GM20000 (cell line): ENCODE measurements at regions not wholly inside any gene's neighbourhood (a gene's known extent, or its start where the extent isn't known, plus 50 kb on each side); places are given as distances from the start of the nearest gene placed in this dataset.

Experiments
- DNase-seq: peaks from one replicate; pipeline ENCODE4 v3.0.0; 2012; ENCODE audit warnings: low spot score
- CTCF ChIP-seq: IDR thresholded peaks from 2 replicates; pipeline ENCODE4 v1.5.1; 2012; ENCODE audit warnings: mild to moderate bottlenecking, control low read depth; ENCODE audit errors: extremely low read depth, missing control alignments

- DNase-seq: no peak
- TF ChIP-seq CTCF: no peak
Observed at GRCh38 chr1:29893806-29894205, 657.5 kb downstream of the PTPRU start.

GRCh38 chr1:29893046-29893723, 656.9 kb downstream of the PTPRU start:
- no peak for DNase-seq
- no peak for TF ChIP-seq CTCF

GRCh38 chr1:29892247-29892646, 655.9 kb downstream of the PTPRU start:
- DNase-seq: no peak
- no peak for TF ChIP-seq CTCF

- DNase-seq: no peak
- no peak for TF ChIP-seq CTCF
Observed at GRCh38 chr1:29890201-29890959, 654.1 kb downstream of the PTPRU start.

- no peak for TF ChIP-seq CTCF
Observed at GRCh38 chr1:29889776-29890175, 653.5 kb downstream of the PTPRU start.

GRCh38 chr1:29884740-29885139, 648.4 kb downstream of the PTPRU start:
- TF ChIP-seq CTCF: no peak
- no peak for DNase-seq

More at GRCh38 chr1:29889776-29890175, 653.5 kb downstream of the PTPRU start:
- no peak for DNase-seq

GRCh38 chr1:29883986-29884385, 647.7 kb downstream of the PTPRU start:
- DNase-seq: no peak
- TF ChIP-seq CTCF: no peak
